Esophagus muscularis mucosa (tissue), 4 donors: ENCODE measurements at regions not wholly inside any gene's neighbourhood (a gene's known extent, or its start where the extent isn't known, plus 50 kb on each side); places are given as distances from the start of the nearest gene placed in this dataset.

ENCODE experiments used
- DNase-seq: peaks from one replicate; pipeline ENCODE4 v3.0.0-alpha.2; 2017; ENCODE audit errors: extremely low spot score
- H3K27ac ChIP-seq, 4 donors: fragments of 200-600 bp; sonication (generic); replicated peaks in 1 of 4; 1 replicate in 3 of 4; 2 replicates in 1 of 4; pipeline ENCODE4 v1.5.1; 2016 to 2019; ENCODE audit warnings: mild to moderate bottlenecking in 1 of 4
- H3K27me3 ChIP-seq, 4 donors: fragments of 200-600 bp; sonication (generic); one replicate each; pipeline versions ENCODE4 v1.5.1 to v1.6.0; 2016 to 2019
- H3K36me3 ChIP-seq, 4 donors: fragments of 200-600 bp; sonication (generic); one replicate each; pipeline ENCODE4 v1.5.1; 2016 to 2019
- H3K4me1 ChIP-seq, 4 donors: fragments of 200-600 bp; sonication (generic); one replicate each; pipeline ENCODE4 v1.5.1; 2016 to 2019
- H3K4me3 ChIP-seq, 4 donors: fragments of 200-600 bp; sonication (generic); 1 replicate in 2 of 4; 2 replicates in 2 of 4; pipeline ENCODE4 v1.5.1; 2016 to 2019; ENCODE audit warnings: mild to moderate bottlenecking in 4 of 4, moderate library complexity in 1 of 4
- H3K9me3 ChIP-seq, 4 donors: fragments of 200-600 bp; sonication (generic); 1 replicate in 3 of 4; 2 replicates in 1 of 4; pipeline ENCODE4 v1.5.1; 2016 to 2019
- CTCF ChIP-seq, 3 experiments: fragments of 200-600 bp in 2 of 3; fragments of 450-650 bp in 1 of 3; sonication (generic) in 2 of 3; IDR thresholded peaks; one replicate each; pipeline ENCODE4 v1.5.1; 2017 to 2019; ENCODE audit warnings: antibody characterized with exemption in 3 of 3, mild to moderate bottlenecking in 2 of 3, moderate library complexity in 1 of 3
- EP300 ChIP-seq: sonication (generic); formaldehyde crosslinking; IDR thresholded peaks from one replicate; pipeline ENCODE4 v1.6.1; 2017; ENCODE audit warnings: antibody characterized with exemption
- POLR2A ChIP-seq: fragments of 450-650 bp; IDR thresholded peaks from one replicate; pipeline ENCODE4 v1.6.1; 2017; ENCODE audit warnings: antibody characterized with exemption, moderate library complexity, mild to moderate bottlenecking, low read depth
- POLR2AphosphoS5 ChIP-seq, 2 donors: sonication (generic); formaldehyde crosslinking; IDR thresholded peaks; one replicate each; pipeline ENCODE4 v1.6.1; 2017; ENCODE audit warnings: antibody characterized with exemption in 2 of 2
- WGBS: methylation state at CpG from one replicate; pipeline ENCODE4 v1.1.5; 2018; 5-methylcytosine and 5-hydroxymethylcytosine counted together
- intact Hi-C: fragments of 100-400 bp; cut with DNase I; formaldehyde crosslinking; loops from one replicate; pipeline ENCODE4 v1.15.1; 2023

DNA sequence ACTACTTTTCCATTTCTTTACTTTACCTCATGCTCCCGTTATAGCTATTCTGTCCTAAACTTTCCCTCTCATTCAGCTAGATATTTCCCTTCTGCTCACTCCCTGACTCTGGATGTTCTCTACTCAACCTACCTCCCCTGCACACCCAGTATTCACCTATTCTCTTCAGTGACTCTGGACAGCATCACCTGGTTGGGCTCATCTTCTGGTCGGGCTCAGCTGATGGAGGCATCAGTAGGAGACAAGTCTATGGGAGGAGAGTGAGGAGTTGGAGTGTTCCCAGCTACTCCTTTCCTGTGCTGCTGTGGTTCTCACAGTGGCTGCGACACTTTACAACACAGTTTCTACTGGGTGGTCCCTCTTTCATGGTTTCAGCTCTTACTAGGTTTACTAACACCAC, 493.9 kb downstream of the DMAC1 start:
- Histone ChIP-seq H3K4me1 (no peaks in the 10 kb centered on the region), H3K27ac (no peak overlapping the region), H3K4me3 (no peak overlapping the region), H3K27me3 (no peaks in the 10 kb centered on the region), H3K9me3 (peaks cover 0 to 27% (median 16%) of the 10 kb centered on the region in 4 donors), H3K36me3 (no peaks in the 10 kb centered on the region)
- WGBS = 91% methylated on average over 3 of the region's 3 CpGs
- intact Hi-C loops = no loop called here
- no peak for TF ChIP-seq POLR2A
- no peak for TF ChIP-seq POLR2AphosphoS5 (IDR thresholded peaks at IDR 0.05)
- TF ChIP-seq EP300 = no peak
- TF ChIP-seq CTCF (IDR thresholded peaks at IDR 0.05) = no peak
- peak; percentile 53 for DNase-seq

GRCh38 chr9:7304627-7304995, 495.0 kb downstream of the DMAC1 start:
- TF ChIP-seq CTCF (IDR thresholded peaks at IDR 0.05) = no peak
- no peak for TF ChIP-seq POLR2AphosphoS5 (IDR thresholded peaks at IDR 0.05)
- TF ChIP-seq POLR2A = no peak
- no peak for TF ChIP-seq EP300
- DNase-seq = peak; percentile 8
- peaks cover 0 to 16% (median 13%) of the 10 kb centered on the region in 4 donors for H3K9me3 ChIP-seq
- WGBS = 86% methylated on average over 5 of the region's 5 CpGs
- no peaks in the 10 kb centered on the region for H3K36me3 ChIP-seq
- intact Hi-C loops = no loop called here
- no peaks in the 10 kb centered on the region for H3K27me3 ChIP-seq
- H3K4me1 ChIP-seq = no peaks in the 10 kb centered on the region
- H3K4me3 ChIP-seq = no peak overlapping the region
- H3K27ac ChIP-seq = no peak overlapping the region

GRCh38 chr9:7303907-7304626, 495.5 kb downstream of the DMAC1 start:
- no peaks in the 10 kb centered on the region for H3K36me3 ChIP-seq
- H3K9me3 ChIP-seq = peaks cover 0 to 11% (median 7%) of the 10 kb centered on the region in 4 donors
- no peak overlapping the region for H3K4me3 ChIP-seq
- no peak overlapping the region for H3K27ac ChIP-seq
- TF ChIP-seq POLR2AphosphoS5 (IDR thresholded peaks at IDR 0.05) (no peak), CTCF (IDR thresholded peaks at IDR 0.05) (no peak), EP300 (no peak), POLR2A (no peak)
- H3K27me3 ChIP-seq = no peaks in the 10 kb centered on the region
- peak; percentile 45 for DNase-seq
- H3K4me1 ChIP-seq = no peaks in the 10 kb centered on the region
- WGBS = 50% methylated on average over 10 of the region's 10 CpGs
- intact Hi-C loops = no loop called here

DNA sequence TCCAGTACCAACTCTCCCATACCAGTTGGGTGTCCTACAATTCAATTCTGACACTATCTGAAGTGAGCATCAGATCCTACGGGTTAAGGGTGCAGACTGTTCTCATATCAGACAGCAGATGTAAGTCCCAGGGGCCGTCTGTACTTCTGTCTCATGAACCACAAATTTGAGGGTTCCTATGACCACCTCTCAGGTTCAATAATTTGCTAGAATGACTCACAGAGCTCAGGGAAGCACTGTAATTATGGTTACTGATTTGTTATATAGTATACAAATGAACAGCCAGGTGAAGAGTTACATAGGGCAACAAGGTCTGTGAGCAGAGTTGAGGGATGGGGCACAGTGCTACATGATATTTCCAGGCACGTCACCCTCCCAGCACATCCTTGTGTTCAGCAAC, 499.1 kb downstream of the DMAC1 start:
- H3K9me3 ChIP-seq = no peaks in the 10 kb centered on the region
- intact Hi-C loops = no loop called here
- no peak for TF ChIP-seq POLR2A
- TF ChIP-seq CTCF (IDR thresholded peaks at IDR 0.05) = no peak
- TF ChIP-seq POLR2AphosphoS5 (IDR thresholded peaks at IDR 0.05) = no peak
- TF ChIP-seq EP300 = no peak
- no peaks in the 10 kb centered on the region for H3K36me3 ChIP-seq
- WGBS = 86% methylated on average over 2 of the region's 3 CpGs
- H3K4me1 ChIP-seq = no peaks in the 10 kb centered on the region
- no peaks in the 10 kb centered on the region for H3K27me3 ChIP-seq
- H3K4me3 ChIP-seq = no peak overlapping the region
- peak; percentile 14 for DNase-seq
- H3K27ac ChIP-seq = no peak overlapping the region

DNA sequence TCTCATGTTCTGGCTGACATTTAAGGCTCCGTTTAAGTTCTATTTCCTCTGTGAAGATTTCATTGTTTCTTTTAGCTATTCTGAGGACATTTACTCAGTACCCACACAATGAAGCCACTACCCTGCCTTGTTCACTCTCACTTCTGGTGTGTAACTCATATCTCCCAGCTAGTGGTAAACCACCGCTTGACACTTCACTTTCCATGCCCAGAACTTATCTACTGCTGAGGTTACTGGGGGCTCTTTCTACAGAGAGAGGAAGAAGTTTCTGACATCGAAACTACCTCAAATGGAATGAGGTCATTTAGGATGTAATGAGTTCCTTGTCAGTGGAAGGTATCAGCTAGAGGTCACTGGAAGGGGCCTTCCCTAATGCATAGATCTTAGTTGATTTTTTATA, 501.5 kb downstream of the DMAC1 start:
- Histone ChIP-seq H3K27ac (no peak overlapping the region), H3K4me1 (no peaks in the 10 kb centered on the region), H3K4me3 (no peak overlapping the region), H3K9me3 (no peaks in the 10 kb centered on the region), H3K36me3 (no peaks in the 10 kb centered on the region), H3K27me3 (no peaks in the 10 kb centered on the region)
- WGBS = 55% methylated on average over 3 of the region's 3 CpGs
- DNase-seq = peak; percentile 26
- TF ChIP-seq CTCF (IDR thresholded peaks at IDR 0.05) (no peak), POLR2A (no peak), POLR2AphosphoS5 (IDR thresholded peaks at IDR 0.05) (no peak), EP300 (no peak)
- intact Hi-C loops = no loop called here
